A673 (cell line): ENCODE measurements at regions not wholly inside any gene's neighbourhood (a gene's known extent, or its start where the extent isn't known, plus 50 kb on each side); places are given as distances from the start of the nearest gene placed in this dataset.

Source experiments
- EZH2 ChIP-seq: fragments of 200-600 bp; sonication (generic); IDR thresholded peaks from 2 replicates; pipeline ENCODE4 v1.6.1; 2017; ENCODE audit warnings: borderline replicate concordance, low read depth, mild to moderate bottlenecking, mixed read lengths, antibody characterized with exemption, low read length; ENCODE audit not compliant: poor library complexity, severe bottlenecking
- TF ChIP-seq, protein P1 (sequence below): fragments of 300-800, 200-600 bp; sonication (generic); conservative IDR thresholded peaks from 2 replicates; pipeline ENCODE4 v1.5.1; 2017; ENCODE audit warnings: low read depth, mild to moderate bottlenecking, antibody characterized with exemption, low read length, moderate library complexity, mixed read lengths

DNA sequence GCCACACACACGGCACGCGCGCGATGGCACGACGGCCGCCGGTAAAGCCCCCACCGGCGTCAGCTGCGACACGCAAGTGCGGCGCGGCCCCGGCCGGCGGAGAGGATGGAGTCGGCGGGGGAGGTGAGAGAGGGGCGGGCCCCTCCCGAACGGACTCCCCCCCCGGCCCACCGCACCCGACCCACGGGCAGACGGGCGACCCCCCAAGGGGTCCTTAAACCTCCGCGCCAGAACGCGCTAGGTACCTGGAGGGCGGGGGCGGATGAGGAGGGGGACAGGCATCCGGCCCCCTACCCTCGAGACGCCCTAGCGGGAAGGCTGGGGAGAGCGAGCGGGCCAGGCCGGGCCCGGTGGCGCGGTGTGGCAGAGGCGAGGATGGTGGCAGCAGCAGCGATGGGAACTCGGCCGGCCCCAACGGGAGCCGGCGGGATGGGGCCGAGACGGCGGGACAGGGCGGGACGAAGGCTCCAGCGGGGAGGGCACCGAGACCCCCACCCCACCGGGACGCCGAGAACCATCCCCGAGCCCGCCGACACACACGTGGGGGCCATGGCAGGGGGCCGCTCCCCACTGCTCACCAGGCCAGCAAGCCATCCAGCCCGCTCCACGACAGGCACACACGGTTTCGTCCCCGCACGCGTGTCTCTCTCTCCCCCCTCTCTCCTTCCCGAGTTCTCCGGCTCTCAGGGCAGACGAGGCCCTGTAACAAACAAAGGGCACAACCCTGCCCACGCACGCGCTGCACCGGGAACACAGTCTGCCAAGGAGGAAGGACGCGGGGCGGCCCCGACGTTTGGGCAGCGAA, 1515.4 kb upstream of the DEFB115 start:
- TF ChIP-seq, protein P1, sequence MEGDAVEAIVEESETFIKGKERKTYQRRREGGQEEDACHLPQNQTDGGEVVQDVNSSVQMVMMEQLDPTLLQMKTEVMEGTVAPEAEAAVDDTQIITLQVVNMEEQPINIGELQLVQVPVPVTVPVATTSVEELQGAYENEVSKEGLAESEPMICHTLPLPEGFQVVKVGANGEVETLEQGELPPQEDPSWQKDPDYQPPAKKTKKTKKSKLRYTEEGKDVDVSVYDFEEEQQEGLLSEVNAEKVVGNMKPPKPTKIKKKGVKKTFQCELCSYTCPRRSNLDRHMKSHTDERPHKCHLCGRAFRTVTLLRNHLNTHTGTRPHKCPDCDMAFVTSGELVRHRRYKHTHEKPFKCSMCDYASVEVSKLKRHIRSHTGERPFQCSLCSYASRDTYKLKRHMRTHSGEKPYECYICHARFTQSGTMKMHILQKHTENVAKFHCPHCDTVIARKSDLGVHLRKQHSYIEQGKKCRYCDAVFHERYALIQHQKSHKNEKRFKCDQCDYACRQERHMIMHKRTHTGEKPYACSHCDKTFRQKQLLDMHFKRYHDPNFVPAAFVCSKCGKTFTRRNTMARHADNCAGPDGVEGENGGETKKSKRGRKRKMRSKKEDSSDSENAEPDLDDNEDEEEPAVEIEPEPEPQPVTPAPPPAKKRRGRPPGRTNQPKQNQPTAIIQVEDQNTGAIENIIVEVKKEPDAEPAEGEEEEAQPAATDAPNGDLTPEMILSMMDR, result no peak
- TF ChIP-seq EZH2, result no peak
